RWPE2 (cell line): ENCODE measurements at regions not wholly inside any gene's neighbourhood (a gene's known extent, or its start where the extent isn't known, plus 50 kb on each side); places are given as distances from the start of the nearest gene placed in this dataset.

Experiments
- ATAC-seq: fragments of 200-7000 bp; cut with Tn5 transposase; 3 replicates; pipeline ENCODE4 v1.9.1; 2021; ENCODE audit warnings: low read depth
- DNase-seq: peaks from one replicate; pipeline ENCODE4 v3.0.0-alpha.2; 2020; ENCODE audit warnings: low spot score
- H3K27ac ChIP-seq: fragments of 450-650 bp; 2 replicates; pipeline ENCODE4 v1.5.1; 2017; ENCODE audit warnings: mild to moderate bottlenecking; ENCODE audit not compliant: poor library complexity, severe bottlenecking
- H3K27me3 ChIP-seq: fragments of 250-450 bp; sonication (Bioruptor Pico); 2 replicates; pipeline ENCODE4 v1.5.1; 2021; ENCODE audit warnings: mild to moderate bottlenecking, moderate library complexity; ENCODE audit not compliant: insufficient read depth, poor library complexity, severe bottlenecking
- H3K36me3 ChIP-seq: fragments of 250-450 bp; sonication (Bioruptor Pico); 2 replicates; pipeline ENCODE4 v1.5.1; 2020; ENCODE audit warnings: low read depth, mild to moderate bottlenecking, moderate library complexity
- H3K4me1 ChIP-seq: fragments of 250-450 bp; sonication (Bioruptor Pico); 2 replicates; pipeline ENCODE4 v1.5.1; 2021; ENCODE audit warnings: mild to moderate bottlenecking, moderate library complexity; ENCODE audit not compliant: insufficient read depth, poor library complexity, severe bottlenecking
- H3K4me3 ChIP-seq: fragments of 250-450 bp; sonication (Bioruptor Pico); 2 replicates; pipeline ENCODE4 v1.5.1; 2021; ENCODE audit warnings: mild to moderate bottlenecking, moderate library complexity; ENCODE audit not compliant: severe bottlenecking
- H3K9me3 ChIP-seq: fragments of 250-450 bp; sonication (Bioruptor Pico); 2 replicates; pipeline ENCODE4 v1.5.1; 2021; ENCODE audit warnings: mild to moderate bottlenecking, moderate library complexity; ENCODE audit not compliant: severe bottlenecking
- CTCF ChIP-seq: fragments of 450-650 bp; IDR thresholded peaks from one replicate; pipeline ENCODE4 v1.5.1; 2017; ENCODE audit warnings: mild to moderate bottlenecking, moderate library complexity; ENCODE audit not compliant: poor library complexity, severe bottlenecking

DNA sequence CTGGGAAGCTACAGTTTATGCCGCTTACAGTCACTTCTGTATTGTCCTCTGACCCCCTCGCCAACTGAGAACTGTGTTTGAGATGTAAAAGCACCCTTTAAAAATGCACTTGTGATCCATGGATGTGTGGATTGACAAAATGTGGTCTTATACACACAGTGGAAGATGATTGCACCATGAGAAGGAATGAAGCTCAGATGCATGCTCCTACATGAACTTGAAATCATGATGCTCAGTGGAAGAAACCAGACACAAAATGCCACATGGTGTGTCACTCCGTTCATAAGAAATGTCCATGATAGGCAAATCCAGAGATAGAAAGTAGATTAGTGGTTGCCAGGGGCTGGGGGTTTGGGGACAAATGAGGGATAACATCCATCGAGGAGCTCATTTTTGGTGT, 58.0 kb downstream of the PITPNM2 start:
- Histone ChIP-seq H3K27ac (no peak overlapping the region), H3K4me3 (no peak overlapping the region), H3K36me3 (no peaks in the 10 kb centered on the region), H3K4me1 (peaks cover 31% of the 10 kb centered on the region), H3K9me3 (no peaks in the 10 kb centered on the region), H3K27me3 (no peaks in the 10 kb centered on the region)
- no peak for DNase-seq
- no peak for TF ChIP-seq CTCF
- ATAC-seq = no peak

GRCh38 chr12:123091230-123092150, 59.4 kb downstream of the PITPNM2 start:
- H3K36me3 ChIP-seq = no peaks in the 10 kb centered on the region
- no peak for DNase-seq
- no peak for TF ChIP-seq CTCF
- H3K9me3 ChIP-seq = no peaks in the 10 kb centered on the region
- H3K27ac ChIP-seq = peak overlapping the region; percentile 92
- no peaks in the 10 kb centered on the region for H3K27me3 ChIP-seq
- peaks cover 31% of the 10 kb centered on the region for H3K4me1 ChIP-seq
- ATAC-seq = no peak
- H3K4me3 ChIP-seq = no peak overlapping the region

- TF ChIP-seq CTCF = no peak
- peak; percentile 79 for DNase-seq
- peak; percentile 88 for ATAC-seq
- H3K4me3 ChIP-seq = no peak overlapping the region
- H3K27ac ChIP-seq = peak overlapping the region; percentile 92
- no peaks in the 10 kb centered on the region for H3K27me3 ChIP-seq
- H3K9me3 ChIP-seq = no peaks in the 10 kb centered on the region
- H3K4me1 ChIP-seq = peaks cover 44% of the 10 kb centered on the region
- H3K36me3 ChIP-seq = no peaks in the 10 kb centered on the region
Observed at GRCh38 chr12:123089631-123090353, 61.1 kb downstream of the PITPNM2 start.

DNA sequence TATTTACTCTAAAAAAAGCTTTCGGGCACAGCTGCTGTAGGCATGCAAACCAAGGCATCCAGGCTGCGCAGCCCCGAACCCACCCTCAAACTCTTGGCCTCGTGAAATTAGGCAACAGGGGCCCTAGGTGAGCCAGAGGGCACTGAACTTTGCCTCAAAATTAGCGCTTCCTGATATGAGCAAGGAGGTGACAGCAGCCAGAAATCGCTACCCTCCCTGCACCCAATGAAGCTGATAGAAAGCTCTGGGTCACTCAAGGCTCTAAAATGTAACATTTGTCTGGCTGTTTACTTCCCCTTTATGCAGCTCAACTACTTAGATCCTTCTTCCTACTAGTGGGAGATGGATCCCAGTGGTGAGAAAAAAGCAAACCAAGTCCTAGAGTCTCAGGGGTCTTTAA, 61.8 kb downstream of the PITPNM2 start:
- ATAC-seq (no peak), DNase-seq (no peak)
- peak overlapping the region; percentile 92 for H3K27ac ChIP-seq
- peaks cover 42% of the 10 kb centered on the region for H3K4me1 ChIP-seq
- H3K36me3 ChIP-seq = no peaks in the 10 kb centered on the region
- no peak overlapping the region for H3K4me3 ChIP-seq
- no peaks in the 10 kb centered on the region for H3K9me3 ChIP-seq
- no peak for TF ChIP-seq CTCF
- no peaks in the 10 kb centered on the region for H3K27me3 ChIP-seq
